Brain pericyte (primary cell): ENCODE measurements at regions not wholly inside any gene's neighbourhood (a gene's known extent, or its start where the extent isn't known, plus 50 kb on each side); places are given as distances from the start of the nearest gene placed in this dataset.

ENCODE experiments used
- DNase-seq: peaks from one replicate; pipeline ENCODE4 v3.0.0-alpha.2; 2012; ENCODE audit warnings: low read depth, low spot score

DNA sequence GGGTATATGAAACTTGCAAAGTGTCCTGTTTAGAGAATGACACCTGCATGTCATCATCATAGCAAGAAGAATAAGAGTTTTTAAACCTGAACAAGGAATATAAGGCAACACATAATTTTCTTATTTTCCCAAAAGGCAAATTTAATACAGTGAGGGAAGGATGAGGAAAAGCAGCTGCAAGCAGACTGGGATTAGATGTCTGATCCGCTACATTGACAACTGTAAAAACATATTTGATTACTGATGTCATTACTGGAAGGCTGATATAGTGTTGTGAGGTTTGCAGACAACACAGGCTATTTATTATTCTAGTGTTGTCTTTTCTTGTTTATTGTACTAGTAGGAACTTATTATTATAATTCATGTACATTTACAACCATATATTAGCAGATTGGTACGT lies 528.7 kb downstream of the ZIC1 start:
- no peak for DNase-seq

DNA sequence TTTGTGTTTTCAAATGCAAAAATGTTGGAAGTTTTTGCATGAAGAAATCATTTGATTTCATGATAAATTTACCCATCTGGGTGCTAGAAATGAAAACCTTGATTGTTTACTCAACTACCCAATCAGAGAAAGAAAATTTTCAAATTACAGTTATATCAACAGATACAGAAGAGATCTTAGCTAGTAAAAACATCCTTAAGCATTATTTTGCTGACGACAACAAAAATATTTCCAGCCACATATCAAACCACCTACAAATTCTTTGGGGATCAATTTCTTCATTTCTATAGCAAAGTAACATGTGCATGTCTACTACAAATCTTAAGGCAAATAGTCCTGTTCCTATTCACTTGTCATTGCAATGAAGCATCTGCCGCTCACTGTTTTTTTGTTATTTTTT lies 530.3 kb downstream of the ZIC1 start:
- DNase-seq, result no peak

GRCh38 chr3:147939839-147940238 lies 530.7 kb downstream of the ZIC1 start:
- DNase-seq, result no peak

DNA sequence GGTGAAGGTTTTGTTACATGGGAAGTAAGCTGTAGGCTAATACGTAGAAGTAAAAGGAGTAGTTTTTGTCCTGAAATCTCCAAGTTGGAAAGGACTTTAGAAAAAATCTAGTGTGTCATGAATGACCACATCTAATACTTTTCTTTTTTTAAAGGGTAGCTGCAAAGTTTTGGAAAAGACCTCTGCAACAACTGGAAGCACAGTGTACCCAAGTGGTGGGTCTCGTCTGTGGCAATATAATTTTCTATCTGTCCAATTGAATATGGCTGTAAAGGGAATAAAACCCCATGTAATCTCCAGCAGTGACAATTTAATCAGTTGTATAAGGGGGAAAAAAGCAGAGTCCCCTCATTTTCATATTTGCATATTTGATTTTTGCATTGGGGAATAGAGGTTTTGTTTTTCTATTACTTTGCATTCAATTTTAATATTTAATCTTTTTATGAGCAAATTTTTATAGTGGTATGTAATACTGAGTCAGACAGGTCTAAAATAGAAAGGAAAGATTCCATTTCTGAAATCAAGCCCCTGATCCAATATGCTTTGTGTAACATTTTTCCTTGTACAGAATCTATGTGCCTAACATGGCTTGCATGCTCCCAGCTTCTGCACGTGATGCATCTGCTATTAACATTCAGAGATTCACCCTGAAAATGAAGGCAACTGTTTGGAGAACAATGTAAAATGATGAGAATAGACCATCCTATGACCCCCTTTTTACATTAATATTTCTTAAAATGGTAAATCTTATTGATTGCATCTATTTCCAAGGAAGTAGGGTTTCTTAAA lies 531.4 kb downstream of the ZIC1 start:
- no peak for DNase-seq

DNA sequence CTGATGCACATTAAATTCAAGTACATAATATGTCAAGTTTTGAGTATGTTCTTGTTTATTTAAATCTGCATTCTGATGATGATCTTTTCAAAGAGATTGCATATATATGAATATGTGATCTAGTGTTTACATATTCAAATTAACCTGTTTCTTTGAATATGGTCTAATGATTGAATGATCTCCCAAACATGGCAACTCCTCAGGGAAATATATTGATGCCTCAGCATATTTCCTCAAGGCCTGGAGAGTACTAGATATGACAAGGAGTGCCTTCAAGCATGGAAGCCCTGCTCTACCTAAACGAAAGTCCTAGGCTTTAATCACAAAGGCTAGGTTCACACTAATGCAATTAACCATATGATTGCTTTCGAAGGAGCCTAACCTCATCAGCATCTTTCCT lies 532.8 kb downstream of the ZIC1 start:
- no peak for DNase-seq

GRCh38 chr3:147943265-147943945 lies 534.2 kb downstream of the ZIC1 start:
- DNase-seq, result peak; percentile 58

DNA sequence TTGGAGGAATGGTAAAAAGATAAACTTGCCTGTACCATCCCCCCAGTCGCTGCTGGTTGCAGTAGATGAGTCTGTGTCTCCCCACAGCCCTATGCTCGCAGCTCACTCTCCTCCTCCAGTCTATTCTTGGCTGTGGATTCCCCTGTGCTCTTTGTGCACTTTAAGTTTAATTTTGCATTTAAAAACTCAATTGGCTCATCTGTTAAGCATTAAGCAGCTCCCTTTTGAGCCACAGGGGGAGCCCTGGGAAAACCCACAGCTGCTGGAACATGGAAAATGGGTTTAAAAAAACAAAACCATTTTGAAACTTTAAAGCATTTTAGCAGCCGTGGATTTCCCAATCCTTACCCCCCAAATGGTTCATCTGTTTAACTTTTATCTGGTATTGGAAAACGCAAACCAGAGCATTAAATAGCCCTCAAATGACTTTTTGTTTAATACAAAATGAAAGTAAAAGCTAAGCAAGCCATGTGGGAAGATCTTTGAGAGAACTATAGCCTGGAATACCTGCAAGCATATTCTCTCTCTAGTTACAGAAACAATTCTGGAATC lies 536.9 kb downstream of the ZIC1 start:
- DNase-seq, result peak; percentile 96

DNA sequence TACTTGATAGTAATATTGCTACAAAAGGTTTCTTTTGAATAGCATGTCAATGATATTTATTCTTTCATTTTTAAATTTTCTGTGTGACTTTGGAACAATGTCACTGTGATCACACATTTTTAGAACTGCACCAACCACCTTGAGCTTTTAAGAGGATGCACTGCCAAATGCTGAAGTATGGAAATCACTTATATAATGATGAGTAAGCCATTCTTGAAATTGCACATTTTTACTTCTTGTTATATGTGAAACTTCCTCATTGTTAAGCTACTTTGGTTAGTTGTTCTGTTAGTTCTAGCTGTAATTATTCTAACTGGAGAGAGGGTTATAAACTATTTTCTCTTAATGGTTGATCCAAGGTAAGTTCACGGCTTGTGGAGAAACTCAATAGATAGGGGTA lies 547.5 kb downstream of the ZIC1 start:
- no peak for DNase-seq

- DNase-seq, result peak; percentile 51
Observed at GRCh38 chr3:147958754-147959153, 549.6 kb downstream of the ZIC1 start.

GRCh38 chr3:147960786-147961185 lies 551.6 kb downstream of the ZIC1 start:
- DNase-seq, result no peak

GRCh38 chr3:147962408-147963164 lies 553.4 kb downstream of the ZIC1 start:
- DNase-seq, result no peak

- DNase-seq, result no peak
Observed at GRCh38 chr3:147963711-147964110, 554.5 kb downstream of the ZIC1 start.

GRCh38 chr3:147975165-147975564 lies 566.0 kb downstream of the ZIC1 start:
- no peak for DNase-seq

- no peak for DNase-seq
Observed at GRCh38 chr3:147977001-147977400, 567.8 kb downstream of the ZIC1 start.

GRCh38 chr3:147987549-147987948 lies 578.4 kb downstream of the ZIC1 start:
- DNase-seq, result no peak

DNA sequence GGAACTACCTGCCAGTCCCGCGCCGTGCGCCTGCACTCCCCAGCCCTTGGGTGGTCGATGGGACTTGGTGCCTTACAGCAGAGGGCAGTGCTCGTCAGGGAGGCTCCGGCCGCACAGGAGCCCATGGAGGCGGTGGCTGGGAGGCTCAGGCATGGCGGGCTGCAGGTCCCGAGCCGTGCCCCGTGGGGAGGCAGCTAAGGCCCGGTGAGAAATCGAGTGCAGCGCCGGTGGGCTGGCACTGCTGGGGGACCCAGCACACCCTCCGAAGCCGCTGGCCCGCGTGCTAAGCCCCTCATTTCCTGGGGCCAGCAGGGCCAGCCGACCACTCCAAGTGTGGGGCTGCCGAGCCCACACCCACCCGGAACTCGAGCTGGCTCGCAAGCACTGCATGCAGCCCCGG lies 580.2 kb downstream of the ZIC1 start:
- no peak for DNase-seq

DNA sequence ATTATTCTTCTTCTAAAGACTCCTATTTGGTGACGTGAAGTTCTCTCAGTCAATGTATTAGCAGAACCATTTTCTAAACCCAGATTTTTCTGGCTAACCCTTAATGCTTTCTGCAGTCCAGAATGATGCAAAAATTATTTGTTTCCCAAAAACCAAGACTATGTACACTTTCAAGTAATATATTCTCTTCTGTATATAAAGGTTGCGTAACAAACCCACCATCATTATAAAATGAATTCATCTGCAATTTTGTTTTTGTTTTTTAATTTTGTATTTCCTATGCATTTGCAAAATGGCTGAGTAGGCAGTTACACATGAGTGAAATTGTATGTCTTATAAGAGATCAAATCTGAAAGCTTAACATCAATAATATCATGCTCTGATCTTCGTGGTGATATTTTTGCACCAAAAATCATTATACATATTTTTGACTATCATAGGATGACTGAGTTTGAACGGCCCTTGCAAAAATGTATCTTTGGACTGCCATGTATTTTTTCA lies 593.6 kb downstream of the ZIC1 start:
- DNase-seq, result no peak

GRCh38 chr3:148004331-148004730 lies 595.2 kb downstream of the ZIC1 start:
- no peak for DNase-seq

DNA sequence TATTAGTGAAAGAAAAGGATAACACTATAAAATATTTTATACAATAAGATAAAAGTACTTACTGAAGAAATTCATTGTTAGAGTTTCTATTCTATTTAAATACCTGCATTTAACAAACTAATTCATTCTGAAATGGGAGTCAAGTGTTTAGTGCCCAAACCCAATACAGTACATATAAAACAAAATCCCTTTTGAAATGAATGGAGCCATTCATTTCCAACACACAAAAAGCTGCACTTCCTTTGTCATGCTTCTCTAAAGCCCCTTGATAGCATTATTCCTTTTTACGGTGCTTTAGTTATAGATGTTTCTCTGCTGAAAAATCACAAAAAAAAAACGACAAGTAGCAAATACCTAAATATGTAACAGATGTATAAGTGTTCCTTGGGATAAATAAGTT lies 596.3 kb downstream of the ZIC1 start:
- no peak for DNase-seq

- no peak for DNase-seq
Observed at GRCh38 chr3:148006508-148006907, 597.3 kb downstream of the ZIC1 start.

DNA sequence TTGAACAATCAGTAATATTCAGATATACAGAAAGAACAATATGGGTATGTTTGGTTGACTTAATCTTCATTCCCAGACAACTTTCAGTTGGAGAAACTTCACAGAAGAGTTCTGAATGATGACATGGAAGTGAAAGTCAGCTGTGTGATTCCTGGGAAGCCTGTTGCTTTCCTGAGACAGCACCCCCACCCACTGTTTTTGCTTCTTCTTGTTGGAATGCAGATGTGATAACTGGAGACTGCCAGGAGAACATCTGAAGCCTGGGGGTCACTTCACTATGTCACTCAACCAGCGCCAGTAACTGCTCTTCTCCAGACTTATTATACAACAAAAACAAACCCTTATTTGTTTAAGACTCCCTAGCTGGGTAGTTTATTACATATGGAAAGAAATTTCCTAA lies 599.4 kb downstream of the ZIC1 start:
- DNase-seq, result peak; percentile 76

DNA sequence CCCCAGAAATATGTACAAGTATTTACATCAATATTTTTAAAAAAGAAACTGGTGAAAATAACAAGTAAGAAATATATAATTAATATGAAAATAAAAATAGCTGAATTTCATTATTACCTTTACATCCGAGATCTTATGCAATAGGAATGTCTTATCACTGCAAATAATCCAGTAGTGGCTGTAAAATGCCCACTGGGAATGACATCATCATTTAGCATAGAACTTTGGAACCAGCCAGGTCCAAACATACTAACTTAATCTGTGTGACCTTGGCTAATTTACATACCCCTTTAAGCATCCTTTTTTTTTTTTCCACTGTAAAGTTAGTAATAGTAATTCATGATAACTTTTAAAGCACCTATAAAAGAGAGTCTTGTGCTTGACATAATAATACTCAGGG lies 611.7 kb downstream of the ZIC1 start:
- no peak for DNase-seq
